Sigmoid colon (tissue), 4 donors: ENCODE measurements at regions not wholly inside any gene's neighbourhood (a gene's known extent, or its start where the extent isn't known, plus 50 kb on each side); places are given as distances from the start of the nearest gene placed in this dataset.

Experiments used
- CTCF ChIP-seq, 4 experiments: fragments of 450-650 bp in 3 of 4; fragments of 200-600 bp in 1 of 4; IDR thresholded peaks; one replicate each; pipeline ENCODE4 v1.5.1; 2016 to 2019; ENCODE audit warnings: antibody characterized with exemption in 4 of 4, mild to moderate bottlenecking in 3 of 4, moderate library complexity in 2 of 4
- POLR2A ChIP-seq, 2 donors: fragments of 450-650 bp; IDR thresholded peaks; one replicate each; pipeline ENCODE4 v1.6.1; 2016; ENCODE audit warnings: antibody characterized with exemption in 2 of 2, mild to moderate bottlenecking in 2 of 2, moderate library complexity in 2 of 2
- POLR2AphosphoS5 ChIP-seq, 4 donors: sonication (generic); formaldehyde crosslinking; IDR thresholded peaks; one replicate each; pipeline ENCODE4 v1.6.1; 2017; ENCODE audit warnings: antibody characterized with exemption in 4 of 4

GRCh38 chr20:30281584-30282197 lies 975.8 kb upstream of the DEFB115 start:
- no peak for TF ChIP-seq POLR2A (IDR thresholded peaks at IDR 0.05)
- TF ChIP-seq CTCF (IDR thresholded peaks at IDR 0.05) = no peak
- TF ChIP-seq POLR2AphosphoS5 (IDR thresholded peaks at IDR 0.05) = no peak
